GM12878 (cell line): ENCODE measurements at regions not wholly inside any gene's neighbourhood (a gene's known extent, or its start where the extent isn't known, plus 50 kb on each side); places are given as distances from the start of the nearest gene placed in this dataset.
"Not testable (repeated sequence)": the region's sequence is repeated elsewhere in the genome, so short reads cannot be mapped to it uniquely, and the experiment has no call there.

Experiments
- ATAC-seq: fragments of 200-7000 bp; cut with Tn5 transposase; 3 replicates; pipeline ENCODE4 v1.9.1; 2020; ENCODE audit warnings: mild to moderate bottlenecking, moderate library complexity
- BruUV-seq: library from RNA; stranded (reverse); fragments of 400-500 nt; replicated peaks from 2 replicates; lab custom pipeline; 2021; lab: Mats Ljungman, UMichigan
- CTCF ChIA-PET: fragments of 300-600 bp; sonication (Branson Sonifier 250); formaldehyde crosslinking; extraction: SDS; loops from one replicate; lab custom pipeline; 2021; ENCODE audit warnings: inconsistent platforms; lab: Yijun Ruan, JAX
- POLR2A ChIA-PET: fragments of 350-600 bp; formaldehyde crosslinking; extraction: SDS; loops from one replicate; lab custom pipeline; 2021; ENCODE audit warnings: inconsistent platforms; lab: Charles Lee
- RAD21 ChIA-PET: fragments of 300-600 bp; sonication (Branson Sonifier 250); formaldehyde crosslinking; loops from one replicate; lab custom pipeline; 2023; ENCODE audit warnings: antibody characterized with exemption; ENCODE audit not compliant: unreplicated experiment; lab: Charles Lee
- SMC1A ChIA-PET: fragments of 300-600 bp; sonication (Branson Sonifier 250); formaldehyde crosslinking; loops from one replicate; lab custom pipeline; 2023; ENCODE audit not compliant: unreplicated experiment, uncharacterized antibody; lab: Charles Lee
- DNase-seq: peaks from one replicate; pipeline ENCODE4 v3.0.0-alpha.2; 2011; ENCODE audit warnings: low read depth, low spot score
- FAIRE-seq: peaks from 3 replicates; lab custom pipeline; 2011; peaks lifted over from hg19 to GRCh38; lab: Jason Lieb, UNC
- H2AFZ ChIP-seq: 2 replicates; pipeline ENCODE4 v1.6.0; 2011; ENCODE audit warnings: low read depth, low read length, control low read depth; ENCODE audit not compliant: control insufficient read depth
- H3K27ac ChIP-seq: 2 replicates; pipeline ENCODE4 v1.5.1; 2011; ENCODE audit warnings: control low read depth; ENCODE audit not compliant: control insufficient read depth, insufficient read depth
- H3K27me3 ChIP-seq, 2 experiments: replicated peaks in 1 of 2; 2 replicates each; pipeline versions ENCODE4 v1.6.0 to v1.6.1; 2011; ENCODE audit warnings: low read length in 1 of 2; ENCODE audit not compliant: control insufficient read depth in 2 of 2, insufficient read depth in 2 of 2
- H3K36me3 ChIP-seq, 2 experiments: 2 replicates each; pipeline ENCODE4 v1.5.1; 2011; ENCODE audit warnings: low read length in 1 of 2; ENCODE audit not compliant: control insufficient read depth in 2 of 2, insufficient read depth in 2 of 2
- H3K4me1 ChIP-seq: 2 replicates; pipeline ENCODE4 v1.6.1; 2011; ENCODE audit warnings: mild to moderate bottlenecking, low read length, moderate library complexity, mixed read lengths; ENCODE audit not compliant: control insufficient read depth, insufficient read depth
- H3K4me2 ChIP-seq: 2 replicates; pipeline ENCODE4 v1.6.0; 2011; ENCODE audit warnings: control low read depth; ENCODE audit not compliant: control insufficient read depth, insufficient read depth
- H3K4me3 ChIP-seq: fragments of 200-600 bp; sonication (generic); 2 replicates; pipeline ENCODE4 v1.5.1; 2016
- H3K79me2 ChIP-seq: 2 replicates; pipeline ENCODE4 v1.6.0; 2011; ENCODE audit warnings: low read length; ENCODE audit not compliant: control insufficient read depth, insufficient read depth
- H3K9ac ChIP-seq: 2 replicates; pipeline ENCODE4 v1.8.0; 2011; ENCODE audit warnings: low read length, control low read depth, mixed read lengths; ENCODE audit not compliant: control insufficient read depth, insufficient read depth
- H3K9me3 ChIP-seq: replicated peaks from 3 replicates; pipeline ENCODE4 v1.5.1; 2011; ENCODE audit warnings: mild to moderate bottlenecking, low read length; ENCODE audit not compliant: control insufficient read depth, insufficient read depth
- H4K20me1 ChIP-seq: 2 replicates; pipeline ENCODE4 v1.6.0; 2011; ENCODE audit not compliant: control insufficient read depth, insufficient read depth
- WGBS: methylation state at CpG from one replicate; pipeline ENCODE4 v1.1.6; 2016; ENCODE audit warnings: low lambda C conversion rate; ENCODE audit not compliant: insufficient replicate concordance, insufficient coverage; ENCODE audit errors: missing lambda C conversion rate; 5-methylcytosine and 5-hydroxymethylcytosine counted together
- in situ Hi-C: fragments of 300-500 bp; cut with MboI; formaldehyde crosslinking; loops from 9 replicates; pipeline ENCODE4 v1.14.3; 2018; ENCODE audit warnings: mixed read lengths
- intact Hi-C: fragments of 100-400 bp; cut with micrococcal nuclease; formaldehyde crosslinking; loops from one replicate; pipeline ENCODE4 v1.14.2; 2022; ENCODE audit not compliant: unreplicated experiment

DNA sequence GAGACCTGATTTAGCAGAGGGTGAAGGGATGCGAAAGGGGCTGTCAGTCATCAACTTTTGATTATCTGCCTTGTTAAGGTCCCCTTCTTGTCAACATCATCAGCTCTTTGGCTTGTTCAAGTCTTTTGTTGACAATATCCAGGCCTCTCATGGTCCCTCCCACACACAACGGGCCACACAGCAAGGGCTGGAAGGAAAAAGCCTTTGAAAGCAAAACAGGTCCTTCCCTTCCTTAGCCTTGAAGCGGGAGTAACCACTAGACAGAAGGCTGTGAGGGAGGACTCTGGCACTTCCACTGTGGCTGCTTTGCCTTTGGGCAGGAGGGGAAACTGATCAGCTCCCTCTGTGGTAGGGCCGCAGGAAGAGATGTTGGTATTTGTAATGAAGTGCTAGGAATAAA lies 63.8 kb downstream of the HOXC4 start:
- BruUV-seq, in situ Hi-C loops, H3K9ac ChIP-seq, H3K27me3 ChIP-seq, intact Hi-C loops, H3K9me3 ChIP-seq, H2AFZ ChIP-seq, CTCF ChIA-PET, H4K20me1 ChIP-seq, H3K4me2 ChIP-seq, ATAC-seq, H3K4me1 ChIP-seq, DNase-seq, POLR2A ChIA-PET, H3K27ac ChIP-seq, H3K79me2 ChIP-seq, H3K4me3 ChIP-seq, FAIRE-seq, H3K36me3 ChIP-seq: not testable (repeated sequence)
- RAD21 ChIA-PET = interaction anchor here (0.8 kb wide), 1 partner anchor 26 kb away, joined by 4 read pairs; no protein-coding TSS in a partner anchor
- 61% methylated on average over 4 of the region's 4 CpGs for WGBS
- SMC1A ChIA-PET = interaction anchor here (0.9 kb wide), 1 partner anchor 24 kb away, joined by 3 read pairs; no protein-coding TSS in a partner anchor

GRCh38 chr12:54119082-54119481 lies 65.4 kb downstream of the HOXC4 start:
- H3K4me2 ChIP-seq, BruUV-seq, H3K4me1 ChIP-seq, H4K20me1 ChIP-seq, POLR2A ChIA-PET, H3K4me3 ChIP-seq, H2AFZ ChIP-seq, H3K9me3 ChIP-seq, FAIRE-seq, H3K9ac ChIP-seq, ATAC-seq, intact Hi-C loops, H3K79me2 ChIP-seq, H3K27ac ChIP-seq, H3K27me3 ChIP-seq, in situ Hi-C loops, RAD21 ChIA-PET, H3K36me3 ChIP-seq, DNase-seq: not testable (repeated sequence)
- 50% methylated on average over 1 of the region's 1 CpG for WGBS
- ChIA-PET SMC1A (interaction anchor here (0.9 kb wide), 1 partner anchor 86 kb away, joined by 3 read pairs; the partner anchor contains the start of gene HOXC5), CTCF (interaction anchor here (2.4 kb wide), 1 partner anchor 87 kb away, joined by 7 read pairs; the partner anchor contains the start of gene HOXC5)

DNA sequence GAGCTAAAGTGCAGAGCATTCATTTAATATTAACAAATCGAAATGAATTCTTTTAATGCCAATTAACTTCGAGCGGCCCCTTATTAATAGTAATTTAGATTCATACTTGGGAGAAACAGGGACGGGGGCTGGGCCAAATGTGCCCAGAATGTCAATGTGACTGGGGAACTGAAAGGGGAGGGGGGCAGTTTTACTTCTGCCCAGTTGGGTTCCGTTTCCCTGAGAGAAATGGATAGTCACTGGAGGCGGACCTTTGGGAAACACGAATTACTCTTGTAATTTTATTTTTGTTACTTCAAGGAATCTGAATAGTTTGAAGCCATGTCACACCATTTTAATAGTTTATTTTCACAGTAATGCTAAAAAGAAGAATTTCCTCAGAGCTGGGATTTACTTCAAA lies 64.8 kb downstream of the SMUG1 start:
- H2AFZ ChIP-seq, RAD21 ChIA-PET, ATAC-seq, DNase-seq, BruUV-seq, FAIRE-seq, H3K4me1 ChIP-seq, in situ Hi-C loops, H3K27ac ChIP-seq, H3K36me3 ChIP-seq, H3K4me2 ChIP-seq, H3K9me3 ChIP-seq, H3K4me3 ChIP-seq, H4K20me1 ChIP-seq, POLR2A ChIA-PET, intact Hi-C loops, H3K9ac ChIP-seq, CTCF ChIA-PET, H3K79me2 ChIP-seq: not testable (repeated sequence)
- SMC1A ChIA-PET = interaction anchor here (1.3 kb wide), 1 partner anchor 92 kb away, joined by 3 read pairs; the partner anchor contains the start of gene HOXC5
- peaks cover 8 to 14% of the 10 kb centered on the region in 2 experiments for H3K27me3 ChIP-seq
- 25% methylated on average over 7 of the region's 7 CpGs for WGBS
